Retinal pigment epithelial cell (primary cell): ENCODE measurements at regions not wholly inside any gene's neighbourhood (a gene's known extent, or its start where the extent isn't known, plus 50 kb on each side); places are given as distances from the start of the nearest gene placed in this dataset.

Experiments
- DNase-seq: peaks from one replicate; pipeline ENCODE4 v3.0.0-alpha.2; 2010; ENCODE audit warnings: low read depth
- H3K4me3 ChIP-seq: 2 replicates; pipeline ENCODE4 v1.5.1; 2011; ENCODE audit warnings: mild to moderate bottlenecking, low read length, control low read depth, moderate library complexity
- CTCF ChIP-seq: conservative IDR thresholded peaks from 2 replicates; pipeline ENCODE4 v1.5.1; 2011; ENCODE audit warnings: low read depth, low read length, control low read depth, inconsistent platforms

- no peak overlapping the region for H3K4me3 ChIP-seq
- TF ChIP-seq CTCF = no peak
- no peak for DNase-seq
Measured at GRCh38 chr9:28539434-28540070, 966.3 kb upstream of the C9orf72 start.

- DNase-seq = no peak
- no peak overlapping the region for H3K4me3 ChIP-seq
- TF ChIP-seq CTCF = no peak
Measured at GRCh38 chr9:28542928-28543327, 969.6 kb upstream of the C9orf72 start.

GRCh38 chr9:28547527-28547926 is 974.2 kb upstream of the C9orf72 start:
- no peak for DNase-seq

GRCh38 chr9:28563291-28563934 is 990.1 kb upstream of the C9orf72 start:
- DNase-seq = no peak
- no peak for TF ChIP-seq CTCF
- H3K4me3 ChIP-seq = no peak overlapping the region

More at GRCh38 chr9:28547527-28547926, 974.2 kb upstream of the C9orf72 start:
- TF ChIP-seq CTCF = no peak
- H3K4me3 ChIP-seq = no peak overlapping the region

- DNase-seq = no peak
- TF ChIP-seq CTCF = no peak
- no peak overlapping the region for H3K4me3 ChIP-seq
Measured at GRCh38 chr9:28583832-28584231, 1010.6 kb upstream of the C9orf72 start.

- H3K4me3 ChIP-seq = no peak overlapping the region
- TF ChIP-seq CTCF = no peak
- DNase-seq = no peak
Measured at GRCh38 chr9:28584542-28584941, 1011.3 kb upstream of the C9orf72 start.

GRCh38 chr9:28587052-28587451 is 1013.8 kb upstream of the C9orf72 start:
- no peak overlapping the region for H3K4me3 ChIP-seq
- TF ChIP-seq CTCF = no peak
- no peak for DNase-seq
